ENCODE measurements at regions not wholly inside any gene's neighbourhood (a gene's known extent, or its start where the extent isn't known, plus 50 kb on each side); places are given as distances from the start of the nearest gene placed in this dataset.
"Not testable (repeated sequence)": the region's sequence is repeated elsewhere in the genome, so short reads cannot be mapped to it uniquely, and the experiment has no call there.

- H3K9ac ChIP-seq (ENCODE audit: low read length), result no peak overlapping the region
- no peaks in the 10 kb centered on the region for H3K9me3 ChIP-seq (ENCODE audit: insufficient read depth, low read length)
- no peak overlapping the region for H2AFZ ChIP-seq (ENCODE audit: low read depth, low read length, severe bottlenecking)
- H3K27ac ChIP-seq (ENCODE audit: low read depth, low read length), result no peak overlapping the region
- TF ChIP-seq, protein P1, sequence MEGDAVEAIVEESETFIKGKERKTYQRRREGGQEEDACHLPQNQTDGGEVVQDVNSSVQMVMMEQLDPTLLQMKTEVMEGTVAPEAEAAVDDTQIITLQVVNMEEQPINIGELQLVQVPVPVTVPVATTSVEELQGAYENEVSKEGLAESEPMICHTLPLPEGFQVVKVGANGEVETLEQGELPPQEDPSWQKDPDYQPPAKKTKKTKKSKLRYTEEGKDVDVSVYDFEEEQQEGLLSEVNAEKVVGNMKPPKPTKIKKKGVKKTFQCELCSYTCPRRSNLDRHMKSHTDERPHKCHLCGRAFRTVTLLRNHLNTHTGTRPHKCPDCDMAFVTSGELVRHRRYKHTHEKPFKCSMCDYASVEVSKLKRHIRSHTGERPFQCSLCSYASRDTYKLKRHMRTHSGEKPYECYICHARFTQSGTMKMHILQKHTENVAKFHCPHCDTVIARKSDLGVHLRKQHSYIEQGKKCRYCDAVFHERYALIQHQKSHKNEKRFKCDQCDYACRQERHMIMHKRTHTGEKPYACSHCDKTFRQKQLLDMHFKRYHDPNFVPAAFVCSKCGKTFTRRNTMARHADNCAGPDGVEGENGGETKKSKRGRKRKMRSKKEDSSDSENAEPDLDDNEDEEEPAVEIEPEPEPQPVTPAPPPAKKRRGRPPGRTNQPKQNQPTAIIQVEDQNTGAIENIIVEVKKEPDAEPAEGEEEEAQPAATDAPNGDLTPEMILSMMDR (IDR thresholded peaks at IDR 0.05; ENCODE audit: insufficient read depth, low read length, poor library complexity, severe bottlenecking), result no peak
- H3K36me3 ChIP-seq (ENCODE audit: low read length), result no peaks in the 10 kb centered on the region
- H3K27me3 ChIP-seq (ENCODE audit: low read length), result no peaks in the 10 kb centered on the region
- H3K79me2 ChIP-seq (ENCODE audit: insufficient read depth, low read length), result no peaks in the 10 kb centered on the region
- H4K20me1 ChIP-seq (ENCODE audit: low read depth, low read length), result no peaks in the 10 kb centered on the region
- no peaks in the 10 kb centered on the region for H3F3A ChIP-seq (ENCODE audit: insufficient read depth)
- H3K4me2 ChIP-seq (ENCODE audit: low read depth, low read length, poor library complexity, severe bottlenecking), result no peak overlapping the region
- no peak overlapping the region for H3K4me3 ChIP-seq (ENCODE audit: insufficient read depth, low read length, poor library complexity, severe bottlenecking)
- H3K9me2 ChIP-seq (replicated peaks; ENCODE audit: insufficient read depth, low read length), result no peaks in the 10 kb centered on the region
These were observed 136.5 kb downstream of the COX18 start for GRCh38 chr4:72933029-72933428.

DNA sequence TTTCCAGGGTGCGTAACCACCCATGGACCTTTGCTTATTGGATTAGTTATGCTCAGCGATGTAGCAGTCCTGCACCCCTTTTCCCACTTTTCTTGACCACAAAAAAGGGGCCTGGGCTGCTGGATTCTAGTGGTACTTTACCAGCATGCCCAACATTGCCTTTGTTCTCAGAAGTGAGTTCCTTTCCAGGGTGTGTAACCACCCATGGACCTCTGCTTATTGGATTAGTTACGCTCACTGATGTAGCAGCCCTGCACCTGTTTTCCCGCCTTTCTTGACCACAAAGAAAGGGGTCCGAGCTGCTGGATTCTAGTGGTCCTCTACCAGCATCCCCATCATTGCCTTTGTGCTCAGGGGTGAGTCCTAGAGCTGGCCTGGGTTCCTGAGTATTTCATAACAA, 138.2 kb downstream of the COX18 start:
- no peaks in the 10 kb centered on the region for H3F3A ChIP-seq (ENCODE audit: insufficient read depth)
- H3K9me3 ChIP-seq (ENCODE audit: insufficient read depth, low read length), result no peaks in the 10 kb centered on the region
- H3K9ac ChIP-seq (ENCODE audit: low read length), result no peak overlapping the region
- no peaks in the 10 kb centered on the region for H4K20me1 ChIP-seq (ENCODE audit: low read depth, low read length)
- no peaks in the 10 kb centered on the region for H3K27me3 ChIP-seq (ENCODE audit: low read length)
- no peak overlapping the region for H3K4me2 ChIP-seq (ENCODE audit: low read depth, low read length, poor library complexity, severe bottlenecking)
- no peak overlapping the region for H2AFZ ChIP-seq (ENCODE audit: low read depth, low read length, severe bottlenecking)
- no peak overlapping the region for H3K4me3 ChIP-seq (ENCODE audit: insufficient read depth, low read length, poor library complexity, severe bottlenecking)
- no peaks in the 10 kb centered on the region for H3K36me3 ChIP-seq (ENCODE audit: low read length)
- no peaks in the 10 kb centered on the region for H3K9me2 ChIP-seq (replicated peaks; ENCODE audit: insufficient read depth, low read length)
- no peaks in the 10 kb centered on the region for H3K79me2 ChIP-seq (ENCODE audit: insufficient read depth, low read length)
- TF ChIP-seq EZH2phosphoT487 (conservative IDR thresholded peaks at IDR 0.05; ENCODE audit: low read length), result no peak
- TF ChIP-seq, protein P1 (IDR thresholded peaks at IDR 0.05; ENCODE audit: insufficient read depth, low read length, poor library complexity, severe bottlenecking), result no peak
- no peak overlapping the region for H3K27ac ChIP-seq (ENCODE audit: low read depth, low read length)

GRCh38 chr4:72929596-72930274, 139.8 kb downstream of the COX18 start:
- not testable (repeated sequence) for H3F3A ChIP-seq (ENCODE audit: insufficient read depth); H3K4me3 ChIP-seq (ENCODE audit: insufficient read depth, low read length, poor library complexity, severe bottlenecking); H3K79me2 ChIP-seq (ENCODE audit: insufficient read depth, low read length); H3K9me3 ChIP-seq (ENCODE audit: insufficient read depth, low read length); H4K20me1 ChIP-seq (ENCODE audit: low read depth, low read length); H3K9ac ChIP-seq (ENCODE audit: low read length); H3K9me2 ChIP-seq (replicated peaks; ENCODE audit: insufficient read depth, low read length); H3K27ac ChIP-seq (ENCODE audit: low read depth, low read length); H3K36me3 ChIP-seq (ENCODE audit: low read length); H3K27me3 ChIP-seq (ENCODE audit: low read length); H2AFZ ChIP-seq (ENCODE audit: low read depth, low read length, severe bottlenecking); H3K4me2 ChIP-seq (ENCODE audit: low read depth, low read length, poor library complexity, severe bottlenecking)

DNA sequence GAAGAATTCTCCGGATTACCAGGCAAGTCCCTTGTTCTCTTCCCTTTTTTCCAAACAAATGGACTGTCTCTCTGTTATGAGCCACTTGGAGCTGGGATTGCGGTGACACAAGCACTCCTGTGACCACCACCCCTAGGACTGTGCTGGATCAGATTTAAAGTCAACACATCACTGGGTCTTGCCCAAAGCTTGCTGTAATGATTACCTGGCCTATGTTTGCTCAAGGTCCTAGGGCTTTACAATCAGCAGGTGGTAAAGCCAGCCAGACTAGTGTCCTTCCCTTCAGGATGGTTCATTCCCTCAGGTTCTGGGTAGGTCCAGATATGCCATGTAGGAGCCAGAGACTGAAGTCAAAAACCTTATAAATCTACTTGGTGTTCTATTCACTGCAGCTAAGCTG, 144.7 kb downstream of the COX18 start:
- Histone ChIP-seq H4K20me1 (ENCODE audit: low read depth, low read length) (no peaks in the 10 kb centered on the region), H3K9me3 (ENCODE audit: insufficient read depth, low read length) (no peaks in the 10 kb centered on the region), H3K79me2 (ENCODE audit: insufficient read depth, low read length) (no peaks in the 10 kb centered on the region), H2AFZ (ENCODE audit: low read depth, low read length, severe bottlenecking) (no peak overlapping the region), H3K27ac (ENCODE audit: low read depth, low read length) (no peak overlapping the region), H3K4me2 (ENCODE audit: low read depth, low read length, poor library complexity, severe bottlenecking) (no peak overlapping the region), H3K9me2 (replicated peaks; ENCODE audit: insufficient read depth, low read length) (no peaks in the 10 kb centered on the region), H3F3A (ENCODE audit: insufficient read depth) (no peaks in the 10 kb centered on the region), H3K36me3 (ENCODE audit: low read length) (no peaks in the 10 kb centered on the region), H3K27me3 (ENCODE audit: low read length) (no peaks in the 10 kb centered on the region), H3K4me3 (ENCODE audit: insufficient read depth, low read length, poor library complexity, severe bottlenecking) (no peak overlapping the region), H3K9ac (ENCODE audit: low read length) (no peak overlapping the region)
- TF ChIP-seq, protein P1 (IDR thresholded peaks at IDR 0.05; ENCODE audit: insufficient read depth, low read length, poor library complexity, severe bottlenecking), result no peak
- no peak for TF ChIP-seq EZH2phosphoT487 (conservative IDR thresholded peaks at IDR 0.05; ENCODE audit: low read length)

All from SU-DHL-6 (cell line).